NCI-H128 (cell line): ENCODE measurements at regions not wholly inside any gene's neighbourhood (a gene's known extent, or its start where the extent isn't known, plus 50 kb on each side); places are given as distances from the start of the nearest gene placed in this dataset.
A peak's percentile ranks its signal among the peaks of the same experiment; 100 is the strongest.

Experiments used
- DNase-seq: peaks from one replicate; lab custom pipeline; 2025; ENCODE audit not compliant: unreplicated experiment; lab: John Stamatoyannopoulos, UW

DNA sequence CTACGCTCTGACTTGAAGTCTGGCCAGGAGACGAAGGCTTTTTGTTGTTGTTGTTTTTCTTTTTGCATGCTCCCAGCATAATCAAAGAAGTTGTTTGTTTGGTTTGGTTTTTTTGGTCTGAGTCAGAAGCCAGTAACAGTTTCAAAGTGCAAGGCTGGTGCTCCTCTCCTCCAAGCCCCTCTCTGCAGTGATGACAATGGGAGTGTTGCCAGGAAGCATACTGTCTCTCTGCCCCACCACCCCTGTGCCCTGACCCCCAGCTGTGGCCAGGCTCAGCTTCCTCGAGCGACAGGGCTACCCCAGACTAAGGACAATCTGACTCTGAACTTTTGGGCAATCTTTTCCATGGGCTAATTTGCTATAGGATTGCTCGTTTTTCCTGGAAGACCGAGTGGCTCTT is 173.8 kb upstream of the PITX1 start:
- DNase-seq = no peak

GRCh38 chr5:135206862-135207261 is 172.8 kb upstream of the PITX1 start:
- DNase-seq = no peak

DNA sequence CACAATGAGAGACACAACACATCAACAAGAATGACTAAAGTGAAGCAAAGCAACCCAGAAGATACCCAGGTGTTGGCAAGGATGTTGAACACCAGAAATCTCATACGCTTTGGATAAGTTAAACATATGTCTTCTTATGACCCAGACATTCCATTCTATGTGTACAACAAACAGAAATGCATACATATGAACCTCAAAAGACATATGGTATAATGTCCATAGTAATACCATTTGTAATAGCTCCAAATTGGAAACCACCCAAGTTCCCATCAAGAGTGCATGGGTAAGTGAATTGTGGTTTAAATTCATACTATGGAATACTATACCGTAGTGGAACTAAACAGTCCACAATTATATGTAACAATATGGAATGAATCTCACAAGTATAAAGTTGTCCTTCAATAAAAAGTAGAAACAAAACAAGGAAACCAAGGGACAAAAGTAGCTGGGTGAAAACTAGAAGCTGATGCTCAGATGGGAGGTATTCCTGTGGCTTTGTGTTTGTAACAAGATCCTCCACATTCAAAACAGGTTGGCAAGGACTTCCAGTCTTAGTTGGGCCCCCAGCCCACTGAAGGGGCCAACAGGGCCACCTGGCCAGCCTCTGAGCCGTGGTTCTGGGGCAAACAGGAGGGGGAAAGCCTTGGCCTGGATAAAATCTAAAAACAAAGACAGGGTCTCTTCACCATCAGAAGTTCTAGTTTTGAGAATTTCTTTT is 171.8 kb upstream of the PITX1 start:
- DNase-seq = no peak

DNA sequence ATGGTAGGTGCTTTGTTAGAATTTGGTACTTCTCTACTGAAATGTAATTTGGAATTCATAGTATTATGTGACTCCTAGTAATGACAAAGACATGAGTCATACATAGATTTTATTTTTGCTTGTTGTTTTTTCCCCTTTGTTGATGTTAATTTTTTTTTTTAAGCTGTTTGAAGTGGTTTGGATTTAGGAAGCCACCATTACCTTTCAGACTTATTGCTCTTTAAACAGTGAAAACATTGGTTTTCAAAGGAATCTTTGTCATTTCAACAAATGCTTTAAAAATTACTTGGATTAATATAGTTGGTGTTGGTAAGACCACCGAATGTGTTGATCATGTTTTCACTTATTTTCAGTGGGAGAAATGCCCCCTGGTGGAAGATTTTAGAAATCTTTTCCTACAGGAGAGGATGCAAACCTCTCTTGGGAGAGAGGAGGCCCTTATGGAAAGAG is 170.1 kb upstream of the PITX1 start:
- no peak for DNase-seq

GRCh38 chr5:135203593-135204036 is 169.6 kb upstream of the PITX1 start:
- no peak for DNase-seq

- no peak for DNase-seq
These were observed 169.0 kb upstream of the PITX1 start for GRCh38 chr5:135203019-135203418.

- DNase-seq = no peak
These were observed 165.9 kb upstream of the PITX1 start for GRCh38 chr5:135199919-135200318.

GRCh38 chr5:135196483-135196882 is 162.5 kb upstream of the PITX1 start:
- DNase-seq = no peak

GRCh38 chr5:135195270-135195608 is 161.2 kb upstream of the PITX1 start:
- no peak for DNase-seq

DNA sequence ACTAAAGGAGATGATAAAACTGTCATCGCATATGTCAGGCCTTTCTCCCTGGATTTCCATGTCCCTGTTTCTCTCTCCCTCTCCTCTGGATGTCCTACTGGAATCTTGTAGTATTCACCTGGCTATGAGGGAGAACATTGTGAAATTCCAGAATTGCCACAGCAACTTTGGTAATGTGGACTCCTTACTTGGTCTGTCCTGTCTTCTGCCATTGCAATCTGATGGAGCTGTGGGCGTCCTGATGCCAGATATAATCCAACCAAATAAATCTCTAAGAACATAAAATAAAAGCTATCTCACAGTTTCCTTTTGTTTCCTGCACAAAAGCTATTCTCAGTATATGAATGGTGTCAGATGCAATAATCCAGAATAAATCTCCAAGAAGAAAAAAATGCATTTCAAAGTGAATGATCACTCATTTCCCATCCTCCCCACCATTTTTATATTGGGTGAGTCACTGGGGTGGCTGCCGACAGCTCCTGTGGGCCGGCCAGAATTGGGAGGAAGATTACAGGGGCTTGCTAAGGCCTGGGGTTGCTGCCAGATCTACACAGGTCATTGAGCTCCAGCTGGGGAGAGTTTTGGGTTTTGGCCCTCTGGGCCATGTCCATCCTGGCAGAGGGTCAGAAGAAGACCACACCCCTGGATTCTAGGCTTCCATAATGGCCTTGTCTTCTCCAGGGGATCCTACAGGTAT is 160.7 kb upstream of the PITX1 start:
- DNase-seq = no peak

- no peak for DNase-seq
These were observed 160.1 kb upstream of the PITX1 start for GRCh38 chr5:135194126-135194488.

DNA sequence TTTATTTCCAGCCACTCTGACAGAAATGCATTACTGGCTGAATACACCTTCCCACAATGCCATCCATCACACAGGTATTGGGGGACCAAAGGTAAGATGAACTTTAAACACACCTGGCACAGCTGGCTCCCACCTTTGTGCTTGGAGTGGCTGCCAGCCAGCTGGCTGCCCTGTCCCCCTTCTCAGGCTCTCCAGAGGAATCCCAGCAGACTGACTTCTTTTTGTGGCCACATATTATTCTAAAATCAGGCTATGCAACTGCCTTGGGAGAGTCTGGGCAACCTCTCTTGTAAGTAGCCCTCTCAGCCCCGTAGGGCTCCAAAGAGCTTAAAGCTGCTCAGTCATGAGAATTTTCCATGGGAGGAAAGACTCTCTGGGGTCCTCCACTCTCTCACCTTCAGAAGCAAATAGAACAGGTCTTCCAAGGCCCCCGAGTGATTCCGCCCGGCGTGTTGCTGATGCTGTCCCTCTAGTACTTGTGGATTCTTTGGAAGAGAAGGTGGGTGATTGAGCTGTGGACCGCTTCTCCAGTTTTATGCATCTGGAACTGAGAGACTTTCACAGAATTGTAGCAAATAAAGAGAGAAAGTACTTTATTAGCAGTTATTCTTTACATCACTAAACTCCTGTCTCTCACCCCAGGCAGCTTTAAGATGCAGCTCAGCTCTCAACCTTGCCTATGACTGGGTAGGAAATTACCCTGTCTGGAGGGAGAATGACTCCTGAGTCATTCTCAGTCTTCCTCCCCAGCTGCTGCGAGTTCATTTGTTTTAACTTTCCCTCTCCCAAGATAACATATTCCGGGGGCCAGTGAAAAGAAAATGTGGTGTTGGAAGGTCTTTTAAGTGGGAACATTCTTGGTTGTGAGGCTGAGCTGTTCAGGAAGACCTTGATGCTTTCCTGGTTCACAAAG is 159.4 kb upstream of the PITX1 start:
- DNase-seq = no peak

DNA sequence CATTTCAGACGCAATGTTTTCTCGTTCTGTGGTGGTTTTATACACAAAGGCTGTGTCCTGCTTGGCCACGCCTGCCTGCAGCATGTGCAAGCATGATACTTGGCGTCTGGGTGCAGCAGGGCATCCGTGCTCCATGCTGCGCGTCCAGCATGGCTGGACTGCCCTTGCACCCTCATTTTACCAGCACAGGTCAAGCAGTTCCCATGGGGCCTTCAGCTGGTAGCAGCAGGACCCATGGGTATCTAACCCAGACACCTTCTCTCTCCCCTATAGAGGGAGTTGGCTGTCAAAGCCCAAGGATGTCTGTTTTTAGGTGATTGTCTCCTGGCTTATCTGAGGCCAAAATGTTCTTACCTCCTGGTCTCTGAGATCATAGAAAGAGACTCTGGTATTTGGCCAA is 158.3 kb upstream of the PITX1 start:
- DNase-seq = no peak

GRCh38 chr5:135191084-135191826 is 157.2 kb upstream of the PITX1 start:
- peak; percentile 40 for DNase-seq

- DNase-seq = no peak
These were observed 156.5 kb upstream of the PITX1 start for GRCh38 chr5:135190416-135191083.

DNA sequence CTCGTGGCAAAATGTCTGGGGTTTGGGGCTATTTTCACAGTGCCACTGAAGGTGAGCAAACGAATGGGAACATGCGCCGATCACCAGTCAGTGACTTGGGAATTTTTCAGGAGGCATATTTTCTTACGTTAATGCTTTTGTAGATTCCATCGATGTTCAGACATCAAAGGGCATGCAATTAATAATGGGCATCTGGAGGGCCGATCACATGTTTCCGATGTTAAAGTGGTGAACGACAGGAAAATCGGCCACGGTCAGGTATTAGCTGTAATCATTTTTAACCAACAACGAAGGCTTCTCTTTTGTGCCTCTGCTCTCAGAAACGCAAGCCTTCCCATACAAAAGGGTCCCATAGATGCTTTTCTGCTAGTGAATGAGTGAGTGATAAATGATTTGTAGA is 155.0 kb upstream of the PITX1 start:
- DNase-seq = no peak

- no peak for DNase-seq
These were observed 154.3 kb upstream of the PITX1 start for GRCh38 chr5:135188233-135188914.

GRCh38 chr5:135186662-135187522 is 152.9 kb upstream of the PITX1 start:
- DNase-seq = no peak

GRCh38 chr5:135185481-135186065 is 151.5 kb upstream of the PITX1 start:
- DNase-seq = no peak
